Breast epithelium (tissue), 3 donors: ENCODE measurements at regions not wholly inside any gene's neighbourhood (a gene's known extent, or its start where the extent isn't known, plus 50 kb on each side); places are given as distances from the start of the nearest gene placed in this dataset.

Experiments used
- POLR2A ChIP-seq: fragments of 450-650 bp; IDR thresholded peaks from one replicate; pipeline ENCODE4 v1.6.1; 2016; ENCODE audit warnings: antibody characterized with exemption, mild to moderate bottlenecking, moderate library complexity
- TF ChIP-seq, protein P1 (sequence below), 3 donors: fragments of 450-650 bp; IDR thresholded peaks; one replicate each; pipeline ENCODE4 v1.5.1; 2016 to 2017; ENCODE audit warnings: antibody characterized with exemption in 3 of 3, mild to moderate bottlenecking in 3 of 3, moderate library complexity in 3 of 3

- TF ChIP-seq, protein P1, sequence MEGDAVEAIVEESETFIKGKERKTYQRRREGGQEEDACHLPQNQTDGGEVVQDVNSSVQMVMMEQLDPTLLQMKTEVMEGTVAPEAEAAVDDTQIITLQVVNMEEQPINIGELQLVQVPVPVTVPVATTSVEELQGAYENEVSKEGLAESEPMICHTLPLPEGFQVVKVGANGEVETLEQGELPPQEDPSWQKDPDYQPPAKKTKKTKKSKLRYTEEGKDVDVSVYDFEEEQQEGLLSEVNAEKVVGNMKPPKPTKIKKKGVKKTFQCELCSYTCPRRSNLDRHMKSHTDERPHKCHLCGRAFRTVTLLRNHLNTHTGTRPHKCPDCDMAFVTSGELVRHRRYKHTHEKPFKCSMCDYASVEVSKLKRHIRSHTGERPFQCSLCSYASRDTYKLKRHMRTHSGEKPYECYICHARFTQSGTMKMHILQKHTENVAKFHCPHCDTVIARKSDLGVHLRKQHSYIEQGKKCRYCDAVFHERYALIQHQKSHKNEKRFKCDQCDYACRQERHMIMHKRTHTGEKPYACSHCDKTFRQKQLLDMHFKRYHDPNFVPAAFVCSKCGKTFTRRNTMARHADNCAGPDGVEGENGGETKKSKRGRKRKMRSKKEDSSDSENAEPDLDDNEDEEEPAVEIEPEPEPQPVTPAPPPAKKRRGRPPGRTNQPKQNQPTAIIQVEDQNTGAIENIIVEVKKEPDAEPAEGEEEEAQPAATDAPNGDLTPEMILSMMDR (IDR thresholded peaks at IDR 0.05): no peak
- no peak for TF ChIP-seq POLR2A
Observed at GRCh38 chr3:80993241-80993945, 768.1 kb downstream of the GBE1 start.
